ENCODE measurements at regions not wholly inside any gene's neighbourhood (a gene's known extent, or its start where the extent isn't known, plus 50 kb on each side); places are given as distances from the start of the nearest gene placed in this dataset.

DNA sequence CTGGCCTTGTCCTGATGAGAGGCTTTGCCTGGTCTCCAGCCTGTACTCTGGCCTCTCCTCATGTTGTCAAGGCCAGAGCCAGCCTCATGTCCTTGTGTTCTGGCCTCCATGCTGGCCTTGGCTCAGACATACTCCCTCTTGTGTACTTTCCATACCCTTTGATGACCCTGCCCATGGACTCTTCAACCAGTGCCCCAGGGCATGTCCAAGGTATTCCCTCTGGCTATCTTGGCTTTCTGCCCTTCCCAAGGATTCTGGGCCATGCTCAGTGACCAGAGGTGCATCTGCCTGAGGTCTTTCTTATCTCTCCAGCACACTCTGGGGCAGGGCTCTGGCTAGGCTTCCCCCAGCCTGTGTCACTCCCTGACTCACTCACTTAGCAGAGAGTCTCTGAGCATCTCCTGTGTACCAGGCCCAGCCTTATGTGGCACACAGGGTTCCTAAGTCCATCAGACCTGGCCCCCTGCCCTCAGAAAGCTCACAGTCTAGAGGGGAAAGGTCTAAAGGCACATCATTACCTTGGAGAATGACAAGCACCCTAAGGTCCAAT, 141.4 kb upstream of the GRIK3 start:
- H3K4me1 ChIP-seq, result no peaks in the 10 kb centered on the region
- H3K9me3 ChIP-seq, result no peaks in the 10 kb centered on the region
- no peaks in the 10 kb centered on the region for H3K27me3 ChIP-seq
- intact Hi-C loops (cut with DNase I; ENCODE audit: low total_unique reads), result no loop called here
- DNase-seq, result no peak
- H3K27ac ChIP-seq, result no peak overlapping the region
- TF ChIP-seq, protein P1, sequence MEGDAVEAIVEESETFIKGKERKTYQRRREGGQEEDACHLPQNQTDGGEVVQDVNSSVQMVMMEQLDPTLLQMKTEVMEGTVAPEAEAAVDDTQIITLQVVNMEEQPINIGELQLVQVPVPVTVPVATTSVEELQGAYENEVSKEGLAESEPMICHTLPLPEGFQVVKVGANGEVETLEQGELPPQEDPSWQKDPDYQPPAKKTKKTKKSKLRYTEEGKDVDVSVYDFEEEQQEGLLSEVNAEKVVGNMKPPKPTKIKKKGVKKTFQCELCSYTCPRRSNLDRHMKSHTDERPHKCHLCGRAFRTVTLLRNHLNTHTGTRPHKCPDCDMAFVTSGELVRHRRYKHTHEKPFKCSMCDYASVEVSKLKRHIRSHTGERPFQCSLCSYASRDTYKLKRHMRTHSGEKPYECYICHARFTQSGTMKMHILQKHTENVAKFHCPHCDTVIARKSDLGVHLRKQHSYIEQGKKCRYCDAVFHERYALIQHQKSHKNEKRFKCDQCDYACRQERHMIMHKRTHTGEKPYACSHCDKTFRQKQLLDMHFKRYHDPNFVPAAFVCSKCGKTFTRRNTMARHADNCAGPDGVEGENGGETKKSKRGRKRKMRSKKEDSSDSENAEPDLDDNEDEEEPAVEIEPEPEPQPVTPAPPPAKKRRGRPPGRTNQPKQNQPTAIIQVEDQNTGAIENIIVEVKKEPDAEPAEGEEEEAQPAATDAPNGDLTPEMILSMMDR (IDR thresholded peaks at IDR 0.05), result no peak
- TF ChIP-seq POLR2A (IDR thresholded peaks at IDR 0.05), result no peak
- no peak overlapping the region for H3K4me3 ChIP-seq
- no peaks in the 10 kb centered on the region for H3K36me3 ChIP-seq (ENCODE audit: low read depth, missing control alignments)

DNA sequence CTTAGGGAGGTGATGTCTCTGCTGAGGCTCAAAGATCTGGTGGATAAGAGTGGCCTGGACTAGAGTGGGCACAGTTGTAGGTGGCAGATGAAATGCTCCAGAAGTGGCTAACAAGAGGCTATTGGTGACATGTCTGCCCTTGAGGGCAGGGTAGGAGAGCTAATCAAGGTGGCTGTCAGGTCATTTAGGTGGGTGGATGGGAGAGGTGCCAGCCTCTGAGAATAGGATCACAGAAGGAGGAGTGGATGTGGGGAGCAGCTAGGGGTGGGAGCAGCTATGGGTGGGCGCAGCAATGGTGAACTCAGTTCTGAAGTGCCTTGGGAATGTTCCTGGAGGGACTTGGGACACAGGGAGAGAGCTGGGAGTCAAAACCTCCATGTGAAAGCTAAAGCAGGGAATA, 142.0 kb upstream of the GRIK3 start:
- intact Hi-C loops (cut with DNase I; ENCODE audit: low total_unique reads), result no loop called here
- no peaks in the 10 kb centered on the region for H3K9me3 ChIP-seq
- no peak overlapping the region for H3K4me3 ChIP-seq
- whole genome bisulfite sequencing, 2 donors, result 86 to 100% methylated on average over 1 of the region's 1 CpG
- no peaks in the 10 kb centered on the region for H3K27me3 ChIP-seq
- TF ChIP-seq, protein P1 (IDR thresholded peaks at IDR 0.05), result no peak
- no peaks in the 10 kb centered on the region for H3K4me1 ChIP-seq
- H3K27ac ChIP-seq, result no peak overlapping the region
- H3K36me3 ChIP-seq (ENCODE audit: low read depth, missing control alignments), result no peaks in the 10 kb centered on the region
- no peak for DNase-seq

DNA sequence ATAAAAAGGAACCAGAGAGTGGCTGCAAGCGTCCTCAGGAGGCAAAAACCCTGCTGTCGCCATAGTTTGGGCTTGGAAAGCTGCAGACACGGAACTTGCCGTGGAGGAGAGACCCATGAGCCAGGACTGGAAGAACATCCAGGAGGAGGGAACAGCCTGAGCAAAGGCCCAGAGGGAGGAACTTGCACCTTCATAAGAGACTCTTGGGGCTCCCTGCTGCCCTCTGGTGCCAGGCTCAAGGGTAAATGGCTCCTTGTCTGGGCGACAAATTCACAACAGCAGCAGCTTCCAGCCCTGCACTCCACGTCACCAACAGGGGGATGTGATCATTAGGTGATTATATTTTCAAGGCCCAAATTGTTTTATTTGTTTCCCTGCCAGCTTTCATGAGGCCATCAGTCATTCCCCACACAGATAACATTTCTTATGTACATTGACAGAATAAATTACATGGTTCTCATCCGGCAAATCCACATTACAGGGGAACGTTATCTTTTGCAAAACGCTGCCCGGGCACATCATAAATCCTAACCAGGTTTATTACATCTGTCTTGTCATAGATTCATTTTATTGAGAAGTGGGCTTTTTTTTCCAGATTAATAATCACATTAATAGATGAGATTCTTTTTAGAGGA, 143.0 kb upstream of the GRIK3 start:
- Histone ChIP-seq H3K9me3 (no peaks in the 10 kb centered on the region), H3K27ac (no peak overlapping the region), H3K4me1 (no peaks in the 10 kb centered on the region), H3K4me3 (no peak overlapping the region), H3K27me3 (no peaks in the 10 kb centered on the region), H3K36me3 (ENCODE audit: low read depth, missing control alignments) (no peaks in the 10 kb centered on the region)
- peak; percentile 65 for DNase-seq
- 53 to 66% methylated on average over 10 of the region's 10 CpGs for WGBS, 2 donors
- TF ChIP-seq POLR2A (IDR thresholded peaks at IDR 0.05), result no peak
- TF ChIP-seq, protein P1 (IDR thresholded peaks at IDR 0.05), result peak in 1 of 3 experiments; percentile 11
- intact Hi-C loops (cut with DNase I; ENCODE audit: low total_unique reads), result no loop called here

DNA sequence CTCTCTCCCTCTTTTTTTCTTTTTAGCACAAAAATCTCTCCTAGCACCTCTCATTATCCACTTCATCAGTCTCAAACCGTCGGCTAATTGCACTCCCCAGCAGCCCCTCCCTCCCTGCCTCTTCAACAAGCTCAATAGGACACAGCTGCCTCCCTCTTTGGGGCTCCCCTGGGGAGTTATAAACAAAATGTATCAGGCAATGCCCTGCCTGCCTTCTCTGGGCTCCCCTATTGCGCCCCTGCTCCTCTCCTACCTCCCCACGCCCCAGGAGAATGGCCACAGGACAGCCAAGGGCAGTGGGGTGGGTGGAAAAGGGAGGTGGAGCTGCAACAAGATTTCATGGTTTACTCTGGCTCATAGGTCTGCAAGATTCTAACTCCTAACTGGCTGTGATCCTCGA, 147.1 kb upstream of the GRIK3 start:
- Histone ChIP-seq H3K27me3 (no peaks in the 10 kb centered on the region), H3K9me3 (no peaks in the 10 kb centered on the region), H3K27ac (no peak overlapping the region), H3K4me3 (no peak overlapping the region), H3K4me1 (no peaks in the 10 kb centered on the region), H3K36me3 (ENCODE audit: low read depth, missing control alignments) (no peaks in the 10 kb centered on the region)
- no peak for DNase-seq
- WGBS, 2 donors, result 62 to 63% methylated on average over 5 of the region's 5 CpGs
- intact Hi-C loops (cut with DNase I; ENCODE audit: low total_unique reads), result no loop called here
- no peak for TF ChIP-seq POLR2A (IDR thresholded peaks at IDR 0.05)
- TF ChIP-seq, protein P1 (IDR thresholded peaks at IDR 0.05), result no peak

DNA sequence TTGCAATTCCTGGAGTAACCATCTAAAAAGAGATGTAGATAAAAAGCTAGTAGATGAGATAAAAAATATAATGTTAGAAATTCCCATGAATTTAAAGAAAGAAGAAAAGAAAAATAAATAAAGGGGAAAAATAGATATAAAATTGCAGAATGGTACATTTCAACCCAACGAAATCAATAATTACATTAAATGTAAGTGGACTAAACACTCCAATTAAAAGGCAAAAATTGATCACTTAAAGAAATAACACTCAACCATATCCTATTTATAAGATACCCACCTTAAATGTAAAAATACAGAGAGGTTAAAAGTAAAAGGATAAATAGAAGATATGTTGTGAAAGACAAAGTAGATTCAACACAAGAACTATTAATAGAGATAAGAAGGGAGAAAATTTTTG, 150.5 kb upstream of the GRIK3 start:
- 80 to 85% methylated on average over 1 of the region's 1 CpG for WGBS, 2 donors
- intact Hi-C loops (cut with DNase I; ENCODE audit: low total_unique reads), result no loop called here
- Histone ChIP-seq H3K9me3 (no peaks in the 10 kb centered on the region), H3K4me3 (no peak overlapping the region), H3K4me1 (no peaks in the 10 kb centered on the region), H3K36me3 (ENCODE audit: low read depth, missing control alignments) (no peaks in the 10 kb centered on the region), H3K27ac (no peak overlapping the region), H3K27me3 (no peaks in the 10 kb centered on the region)
- TF ChIP-seq POLR2A (IDR thresholded peaks at IDR 0.05), result no peak
- TF ChIP-seq, protein P1 (IDR thresholded peaks at IDR 0.05), result no peak
- DNase-seq, result no peak

Data from testis (tissue), 2 donors.